Suprapubic skin (tissue), 4 donors: ENCODE measurements at regions not wholly inside any gene's neighbourhood (a gene's known extent, or its start where the extent isn't known, plus 50 kb on each side); places are given as distances from the start of the nearest gene placed in this dataset.

Source experiments
- DNase-seq, 2 donors: peaks; one replicate each; pipeline ENCODE4 v3.0.0-alpha.2; 2019; ENCODE audit warnings: low spot score in 2 of 2
- H3K27ac ChIP-seq: fragments of 200-600 bp; sonication (generic); one replicate; pipeline ENCODE4 v1.5.1; 2019
- H3K27me3 ChIP-seq: fragments of 200-600 bp; sonication (generic); one replicate; pipeline ENCODE4 v1.5.1; 2019
- H3K36me3 ChIP-seq: fragments of 200-600 bp; sonication (generic); one replicate; pipeline ENCODE4 v1.5.1; 2019
- H3K4me1 ChIP-seq: fragments of 200-600 bp; sonication (generic); one replicate; pipeline ENCODE4 v1.5.1; 2019
- H3K4me3 ChIP-seq: fragments of 200-600 bp; sonication (generic); one replicate; pipeline ENCODE4 v1.5.1; 2019; ENCODE audit warnings: mild to moderate bottlenecking
- H3K9me3 ChIP-seq: fragments of 200-600 bp; sonication (generic); one replicate; pipeline ENCODE4 v1.5.1; 2019
- CTCF ChIP-seq, 2 donors: fragments of 200-600 bp in 1 of 2; fragments of 450-650 bp in 1 of 2; sonication (generic) in 1 of 2; IDR thresholded peaks; one replicate each; pipeline ENCODE4 v1.5.1; 2016 to 2019; ENCODE audit warnings: antibody characterized with exemption in 2 of 2, mild to moderate bottlenecking in 1 of 2, moderate library complexity in 1 of 2
- EP300 ChIP-seq: sonication (generic); formaldehyde crosslinking; IDR thresholded peaks from one replicate; pipeline ENCODE4 v1.6.1; 2017; ENCODE audit warnings: antibody characterized with exemption
- POLR2A ChIP-seq, 2 donors: fragments of 450-650 bp; IDR thresholded peaks; one replicate each; pipeline ENCODE4 v1.6.1; 2017; ENCODE audit warnings: antibody characterized with exemption in 2 of 2, mild to moderate bottlenecking in 2 of 2, moderate library complexity in 2 of 2
- POLR2AphosphoS5 ChIP-seq, 3 donors: sonication (generic); formaldehyde crosslinking; IDR thresholded peaks; one replicate each; pipeline ENCODE4 v1.6.1; 2017; ENCODE audit warnings: antibody characterized with exemption in 3 of 3
- WGBS: methylation state at CpG from one replicate; pipeline ENCODE4 v1.1.5; 2018; 5-methylcytosine and 5-hydroxymethylcytosine counted together

DNA sequence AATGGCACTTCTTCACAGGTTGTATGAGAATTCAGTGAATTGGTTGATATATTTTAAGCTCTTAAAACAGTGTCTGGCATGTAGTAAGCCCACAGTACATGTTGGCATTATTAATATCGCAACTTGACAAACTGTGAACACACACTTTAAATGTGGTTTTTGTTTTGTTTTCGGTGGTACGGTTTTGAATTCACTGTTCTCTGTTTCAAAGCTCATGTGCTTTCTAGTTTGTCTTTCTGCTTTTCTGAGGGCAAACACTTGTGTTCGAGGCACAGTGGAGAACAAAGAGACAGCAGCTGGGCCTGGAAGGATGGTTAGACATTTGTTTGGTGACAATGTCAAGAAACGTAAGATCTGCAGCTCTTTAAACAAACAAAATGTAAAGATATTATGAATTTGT is 276.5 kb upstream of the MC4R start:
- Histone ChIP-seq H3K27me3 (no peaks in the 10 kb centered on the region), H3K4me1 (no peaks in the 10 kb centered on the region), H3K36me3 (no peaks in the 10 kb centered on the region), H3K27ac (no peak overlapping the region), H3K9me3 (no peaks in the 10 kb centered on the region), H3K4me3 (no peak overlapping the region)
- no peak for DNase-seq
- no peak for TF ChIP-seq POLR2A (IDR thresholded peaks at IDR 0.05)
- TF ChIP-seq CTCF (IDR thresholded peaks at IDR 0.05), result no peak
- TF ChIP-seq EP300, result no peak
- no peak for TF ChIP-seq POLR2AphosphoS5 (IDR thresholded peaks at IDR 0.05)
- WGBS, result 62% methylated on average over 5 of the region's 5 CpGs

DNA sequence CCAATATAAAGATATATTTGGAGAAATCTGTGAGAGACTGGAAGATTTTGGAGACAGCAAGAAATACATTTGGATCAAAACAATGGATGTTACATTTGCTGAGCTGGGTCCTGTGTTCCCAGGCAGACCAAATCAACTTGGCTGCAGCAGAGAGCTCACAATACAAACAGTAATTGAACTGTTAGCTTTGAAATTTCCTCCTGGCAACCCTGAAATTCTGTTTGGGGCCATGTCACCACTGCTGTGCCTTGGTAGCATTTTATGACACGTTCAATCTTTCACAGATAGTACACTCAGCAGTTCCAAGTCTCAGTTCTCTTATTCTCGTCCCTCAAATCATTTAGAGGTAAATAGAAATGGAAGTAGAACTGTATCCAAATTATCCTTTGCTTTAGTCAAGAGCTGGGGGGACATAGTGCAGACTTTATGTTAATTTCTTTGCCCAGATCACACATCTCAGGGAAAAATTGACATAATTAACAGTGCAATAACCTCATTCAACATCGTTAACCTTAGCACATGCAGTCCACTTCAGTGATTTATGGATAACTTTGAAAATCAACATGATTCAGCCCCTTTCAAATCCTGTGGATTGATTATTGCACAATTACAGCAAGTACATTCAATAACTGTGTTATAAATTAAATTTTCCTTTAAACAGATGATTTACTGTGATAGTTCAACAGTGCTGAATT is 277.4 kb upstream of the MC4R start:
- Histone ChIP-seq H3K27me3 (no peaks in the 10 kb centered on the region), H3K27ac (no peak overlapping the region), H3K9me3 (no peaks in the 10 kb centered on the region), H3K4me1 (no peaks in the 10 kb centered on the region), H3K36me3 (no peaks in the 10 kb centered on the region), H3K4me3 (no peak overlapping the region)
- WGBS, result 56% methylated on average over 3 of the region's 3 CpGs
- DNase-seq, result no peak
- TF ChIP-seq POLR2A (IDR thresholded peaks at IDR 0.05) (no peak), EP300 (no peak), POLR2AphosphoS5 (IDR thresholded peaks at IDR 0.05) (no peak), CTCF (IDR thresholded peaks at IDR 0.05) (no peak)

- Histone ChIP-seq H3K4me3 (no peak overlapping the region), H3K9me3 (no peaks in the 10 kb centered on the region), H3K36me3 (no peaks in the 10 kb centered on the region), H3K4me1 (no peaks in the 10 kb centered on the region), H3K27ac (no peak overlapping the region), H3K27me3 (no peaks in the 10 kb centered on the region)
- no peak for TF ChIP-seq CTCF (IDR thresholded peaks at IDR 0.05)
- no peak for TF ChIP-seq POLR2AphosphoS5 (IDR thresholded peaks at IDR 0.05)
- TF ChIP-seq POLR2A (IDR thresholded peaks at IDR 0.05), result no peak
- TF ChIP-seq EP300, result no peak
- 86% methylated on average over 2 of the region's 2 CpGs for WGBS
- DNase-seq, result no peak
Observed at GRCh38 chr18:60654298-60654697, 281.7 kb upstream of the MC4R start.

GRCh38 chr18:60656553-60656952 is 284.0 kb upstream of the MC4R start:
- WGBS, result 82% methylated on average over 4 of the region's 4 CpGs
- TF ChIP-seq POLR2A (IDR thresholded peaks at IDR 0.05) (no peak), EP300 (no peak), POLR2AphosphoS5 (IDR thresholded peaks at IDR 0.05) (no peak), CTCF (IDR thresholded peaks at IDR 0.05) (no peak)
- Histone ChIP-seq H3K9me3 (no peaks in the 10 kb centered on the region), H3K4me1 (no peaks in the 10 kb centered on the region), H3K27ac (no peak overlapping the region), H3K4me3 (no peak overlapping the region), H3K27me3 (no peaks in the 10 kb centered on the region), H3K36me3 (no peaks in the 10 kb centered on the region)
- no peak for DNase-seq

- H3K27ac ChIP-seq, result no peak overlapping the region
- 93% methylated on average over 22 of the region's 22 CpGs for WGBS
- TF ChIP-seq EP300 (no peak), POLR2AphosphoS5 (IDR thresholded peaks at IDR 0.05) (no peak), POLR2A (IDR thresholded peaks at IDR 0.05) (no peak), CTCF (IDR thresholded peaks at IDR 0.05) (no peak)
- H3K4me3 ChIP-seq, result no peak overlapping the region
- DNase-seq, result no peak
- H3K27me3 ChIP-seq, result no peaks in the 10 kb centered on the region
- H3K9me3 ChIP-seq, result no peaks in the 10 kb centered on the region
- H3K36me3 ChIP-seq, result no peaks in the 10 kb centered on the region
- H3K4me1 ChIP-seq, result no peaks in the 10 kb centered on the region
Observed at GRCh38 chr18:60662491-60662890, 289.9 kb upstream of the MC4R start.
